BLaER1 treated with 17β-estradiol and CSF1 and Interleukin-3, amounts not matched to agents 10 nM and 100 nM (cell line): ENCODE measurements at regions not wholly inside any gene's neighbourhood (a gene's known extent, or its start where the extent isn't known, plus 50 kb on each side); places are given as distances from the start of the nearest gene placed in this dataset.
"Not testable (repeated sequence)": the region's sequence is repeated elsewhere in the genome, so short reads cannot be mapped to it uniquely, and the experiment has no call there.

Experiments
- H3K27ac ChIP-seq, 11 experiments: shearing (Covaris generic); formaldehyde crosslinking; 2 replicates each; pipeline ENCODE4 v1.8.1; 2022
- H3K27me3 ChIP-seq, 11 experiments: shearing (Covaris generic); formaldehyde crosslinking; 2 replicates each; pipeline ENCODE4 v1.8.1; 2022
- H3K36me3 ChIP-seq, 11 experiments: shearing (Covaris generic); formaldehyde crosslinking; 2 replicates each; pipeline ENCODE4 v1.8.1; 2022
- H3K4me1 ChIP-seq, 10 experiments: shearing (Covaris generic); formaldehyde crosslinking; 2 replicates each; pipeline ENCODE4 v1.8.1; 2022
- H3K4me2 ChIP-seq, 11 experiments: shearing (Covaris generic); formaldehyde crosslinking; 2 replicates each; pipeline ENCODE4 v1.8.1; 2022
- H3K4me3 ChIP-seq, 10 experiments: shearing (Covaris generic); formaldehyde crosslinking; 2 replicates each; pipeline ENCODE4 v1.8.1; 2022
- H3K9ac ChIP-seq, 11 experiments: shearing (Covaris generic); formaldehyde crosslinking; 2 replicates each; pipeline ENCODE4 v1.8.1; 2022
- H3K9me3 ChIP-seq, 11 experiments: shearing (Covaris generic); formaldehyde crosslinking; replicated peaks in 1 of 11; 2 replicates each; pipeline ENCODE4 v1.8.1; 2022
- H4K20me1 ChIP-seq, 11 experiments: shearing (Covaris generic); formaldehyde crosslinking; 2 replicates each; pipeline ENCODE4 v1.8.1; 2022
- Cebpa-rat ChIP-seq, 11 experiments: shearing (Covaris generic); IDR thresholded peaks; 2 replicates each; pipeline ENCODE4 v1.8.1; 2022

DNA sequence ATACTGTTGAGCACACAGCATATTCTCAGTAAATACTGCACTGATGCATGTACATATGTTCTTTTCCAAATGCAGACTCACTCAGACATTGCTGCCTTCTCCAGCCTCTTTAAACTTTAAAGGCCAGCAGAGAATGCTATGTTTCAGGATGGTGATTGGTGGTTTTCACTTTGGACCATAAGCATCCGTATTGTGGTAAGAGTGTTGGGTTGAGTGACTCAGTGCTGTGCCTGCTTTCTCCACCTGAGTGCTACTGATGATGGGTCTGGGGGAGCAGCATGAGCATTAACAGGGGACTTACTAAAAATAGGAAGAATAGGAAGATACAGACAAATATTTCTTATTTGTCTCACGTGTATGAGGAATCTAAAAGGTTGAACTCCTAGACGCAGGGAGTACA is 56.3 kb upstream of the ZNF92 start:
- no peak for TF ChIP-seq Cebpa-rat (IDR thresholded peaks at IDR 0.05)
- no peak overlapping the region for H3K4me2 ChIP-seq

DNA sequence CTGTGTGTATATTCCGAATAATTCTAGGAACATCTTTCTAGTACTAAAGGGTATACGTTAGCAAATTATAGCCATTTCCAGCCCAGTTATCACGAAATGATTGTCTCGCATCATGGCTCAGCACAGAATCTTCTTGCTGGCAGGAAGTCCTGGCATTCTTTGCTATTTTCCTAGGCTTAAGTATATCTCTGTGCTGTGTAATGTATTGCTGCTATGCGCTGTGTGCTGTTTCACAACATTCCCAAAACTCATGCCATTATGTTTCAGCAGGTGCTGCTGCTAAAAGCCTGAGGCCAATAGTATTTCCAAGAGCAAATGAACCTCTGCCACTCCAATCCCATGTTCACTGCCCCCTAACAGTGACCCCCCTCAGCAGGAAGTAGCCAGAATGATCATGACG is 62.9 kb upstream of the ZNF92 start:
- no peak overlapping the region for H3K4me2 ChIP-seq
- no peaks in the 10 kb centered on the region for H4K20me1 ChIP-seq
- H3K9me3 ChIP-seq: no peaks in the 10 kb centered on the region
- H3K36me3 ChIP-seq: peaks cover 0 to 6% (median 0%) of the 10 kb centered on the region in 11 experiments; a peak in 2 of 22 replicates
- no peak overlapping the region for H3K9ac ChIP-seq
- no peak for TF ChIP-seq Cebpa-rat (IDR thresholded peaks at IDR 0.05)
- no peak overlapping the region for H3K27ac ChIP-seq
- H3K4me1 ChIP-seq: no peaks in the 10 kb centered on the region
- H3K4me3 ChIP-seq: no peak overlapping the region
- no peaks in the 10 kb centered on the region for H3K27me3 ChIP-seq

More for the DNA sequence above, 56.3 kb upstream of the ZNF92 start:
- no peaks in the 10 kb centered on the region for H4K20me1 ChIP-seq
- H3K27ac ChIP-seq: no peak overlapping the region
- no peaks in the 10 kb centered on the region for H3K36me3 ChIP-seq
- no peak overlapping the region for H3K9ac ChIP-seq
- H3K27me3 ChIP-seq: no peaks in the 10 kb centered on the region
- no peaks in the 10 kb centered on the region for H3K4me1 ChIP-seq
- no peaks in the 10 kb centered on the region for H3K9me3 ChIP-seq
- H3K4me3 ChIP-seq: no peak overlapping the region

DNA sequence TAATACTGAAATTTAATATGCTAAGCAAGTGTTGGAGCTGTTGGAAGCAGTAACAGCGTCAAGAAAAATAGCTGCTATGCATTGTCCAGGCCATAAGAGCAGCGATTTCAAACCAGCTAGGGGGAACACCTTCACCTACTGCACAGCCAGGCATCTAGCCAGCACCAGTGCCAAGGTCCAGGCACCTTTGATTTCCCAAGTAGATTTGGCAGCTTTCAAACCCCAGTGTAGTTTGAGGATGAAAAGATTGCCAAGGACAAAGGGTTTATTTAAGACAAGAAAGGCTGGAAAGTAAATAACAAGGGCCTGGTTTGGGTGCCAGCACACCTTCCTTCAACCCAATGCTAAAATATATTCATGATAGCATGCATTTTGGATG is 65.4 kb upstream of the ZNF92 start:
- Histone ChIP-seq H3K27me3 (no peaks in the 10 kb centered on the region), H3K4me1 (peaks cover 13 to 14% (median 14%) of the 10 kb centered on the region in 10 experiments), H3K4me2 (no peak overlapping the region), H3K36me3 (peaks cover 0 to 6% (median 0%) of the 10 kb centered on the region in 11 experiments; a peak in 2 of 22 replicates), H3K9ac (no peak overlapping the region), H3K9me3 (no peaks in the 10 kb centered on the region), H3K4me3 (no peak overlapping the region), H4K20me1 (no peaks in the 10 kb centered on the region), H3K27ac (no peak overlapping the region)
- TF ChIP-seq Cebpa-rat (IDR thresholded peaks at IDR 0.05): no peak

DNA sequence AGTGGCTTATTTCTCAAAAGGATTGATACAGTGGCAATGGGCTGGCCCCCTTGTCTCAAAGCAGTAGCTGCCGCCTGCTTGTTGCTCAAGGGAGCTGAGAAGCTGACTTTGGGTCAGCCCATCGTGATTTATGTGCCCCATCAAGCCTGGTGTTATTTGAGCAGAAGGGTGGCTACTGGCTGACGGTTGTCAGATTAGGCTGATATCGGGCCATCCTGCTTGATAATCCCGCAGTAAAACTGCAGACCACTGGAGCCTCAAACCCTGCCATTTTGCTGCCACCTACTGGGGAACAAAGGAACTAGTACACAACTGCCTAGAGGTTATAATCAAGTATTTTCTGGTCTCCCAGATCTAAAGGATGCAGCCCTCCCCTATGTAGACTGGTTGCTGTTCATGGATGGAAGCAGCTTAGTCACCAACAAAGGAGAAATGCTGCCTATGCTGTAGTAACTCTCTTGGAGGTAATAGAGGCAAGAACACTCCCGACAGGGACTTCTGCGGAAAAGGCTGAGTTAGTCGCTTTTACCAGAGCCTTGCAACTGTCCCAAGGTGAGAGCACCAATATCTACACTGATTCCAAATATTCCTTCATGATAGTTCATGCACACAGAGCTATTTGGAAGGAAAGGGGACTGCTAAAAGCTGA is 65.9 kb upstream of the ZNF92 start:
- H3K4me2 ChIP-seq: peak overlapping the region in 1 of 11 experiments; percentile 50; a peak in 1 of 22 replicates
- no peaks in the 10 kb centered on the region for H3K27me3 ChIP-seq
- peaks cover 0 to 6% (median 0%) of the 10 kb centered on the region in 11 experiments; a peak in 2 of 22 replicates for H3K36me3 ChIP-seq
- H3K4me1 ChIP-seq: peaks cover 13 to 19% (median 14%) of the 10 kb centered on the region in 10 experiments
- no peak overlapping the region for H3K4me3 ChIP-seq
- H4K20me1 ChIP-seq: no peaks in the 10 kb centered on the region
- H3K27ac ChIP-seq: no peak overlapping the region
- no peaks in the 10 kb centered on the region for H3K9me3 ChIP-seq
- no peak for TF ChIP-seq Cebpa-rat (IDR thresholded peaks at IDR 0.05)
- H3K9ac ChIP-seq: no peak overlapping the region

DNA sequence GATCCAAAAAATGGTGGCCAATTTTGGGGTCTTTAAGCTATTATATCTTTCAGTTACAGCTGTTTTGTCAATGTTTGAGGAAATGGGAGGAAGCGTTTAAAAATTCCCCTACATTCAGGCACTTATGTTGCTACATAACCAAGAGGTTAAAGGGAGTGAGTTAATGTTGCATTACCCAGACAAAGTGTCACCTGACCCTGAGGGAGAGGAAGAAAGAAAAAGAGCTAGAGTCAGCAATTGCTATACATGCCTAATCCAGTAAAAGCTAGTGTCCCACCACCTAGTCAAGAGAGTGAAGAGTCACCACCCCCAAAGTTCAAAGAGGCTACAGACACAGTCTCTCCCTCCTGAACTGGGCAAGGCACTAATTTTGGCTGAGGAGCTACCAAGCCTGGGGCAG is 69.5 kb upstream of the ZNF92 start:
- peak overlapping the region in 1 of 11 experiments; percentile 27; a peak in 1 of 22 replicates for H3K27ac ChIP-seq
- no peaks in the 10 kb centered on the region for H4K20me1 ChIP-seq
- H3K4me3 ChIP-seq: no peak overlapping the region
- TF ChIP-seq Cebpa-rat (IDR thresholded peaks at IDR 0.05): no peak
- peaks cover 13 to 21% (median 14%) of the 10 kb centered on the region in 10 experiments for H3K4me1 ChIP-seq
- H3K36me3 ChIP-seq: no peaks in the 10 kb centered on the region
- no peak overlapping the region for H3K9ac ChIP-seq
- peak overlapping the region; percentile 48 to 78 (median 56) for H3K4me2 ChIP-seq
- no peaks in the 10 kb centered on the region; a peak in 1 of 22 replicates for H3K9me3 ChIP-seq
- no peaks in the 10 kb centered on the region for H3K27me3 ChIP-seq

DNA sequence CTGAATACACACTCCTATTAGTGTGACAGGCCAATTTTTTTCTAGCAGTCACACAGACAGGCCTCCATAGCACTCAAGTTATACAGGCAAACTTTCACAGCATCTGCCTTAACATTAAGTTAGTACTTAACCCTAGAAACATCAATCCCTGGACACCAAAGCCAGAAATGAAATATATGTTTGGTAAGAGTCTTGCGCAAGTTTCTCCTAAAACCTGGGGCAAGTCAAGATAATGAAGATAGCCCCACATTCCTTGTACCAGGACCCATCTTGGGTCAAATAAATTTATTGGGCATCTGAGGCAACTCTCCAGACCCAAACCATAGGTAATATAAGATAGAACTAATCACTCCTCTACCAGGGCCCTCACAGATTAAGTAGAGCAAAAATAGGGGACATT is 70.8 kb upstream of the ZNF92 start:
- TF ChIP-seq Cebpa-rat (IDR thresholded peaks at IDR 0.05): peak in 3 of 11 experiments; percentile 27 to 55 (median 29); a peak in 2 of 22 replicates
- Histone ChIP-seq H3K4me1 (peaks cover 13 to 21% (median 14%) of the 10 kb centered on the region in 10 experiments), H3K9ac (no peak overlapping the region), H3K36me3 (no peaks in the 10 kb centered on the region), H3K9me3 (peaks cover 0 to 3% (median 2%) of the 10 kb centered on the region in 11 experiments; a peak in 6 of 22 replicates), H3K27me3 (no peaks in the 10 kb centered on the region), H3K4me2 (peak overlapping the region in 4 of 11 experiments; percentile 54 to 63 (median 58); a peak in 3 of 22 replicates), H4K20me1 (no peaks in the 10 kb centered on the region), H3K4me3 (no peak overlapping the region), H3K27ac (no peak overlapping the region)

DNA sequence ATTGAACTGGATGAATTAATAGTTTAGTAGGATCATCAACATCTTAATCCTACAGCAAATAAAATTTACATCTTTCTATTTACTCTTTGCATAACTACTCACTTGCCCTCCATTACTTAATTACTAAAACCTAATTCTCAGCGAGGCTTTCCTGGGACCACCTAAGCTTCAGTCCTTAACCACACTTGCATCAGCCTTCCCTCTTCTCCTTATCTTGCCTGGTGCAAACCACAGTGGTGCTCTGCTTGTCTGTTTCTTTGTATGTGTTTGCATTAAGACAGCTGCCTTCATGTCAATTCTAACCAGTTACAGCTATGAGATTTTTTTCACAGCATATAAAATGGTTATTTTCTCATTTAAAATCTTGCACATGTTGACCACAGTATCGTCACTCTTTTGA is 72.6 kb upstream of the ZNF92 start:
- Histone ChIP-seq H3K4me2 (no peak overlapping the region), H3K9me3 (peaks cover 0 to 19% (median 7%) of the 10 kb centered on the region in 11 experiments; a peak in 9 of 22 replicates), H3K9ac (no peak overlapping the region), H3K27ac (no peak overlapping the region), H3K36me3 (no peaks in the 10 kb centered on the region), H4K20me1 (no peaks in the 10 kb centered on the region), H3K4me1 (peaks cover 13 to 21% (median 14%) of the 10 kb centered on the region in 10 experiments), H3K4me3 (no peak overlapping the region), H3K27me3 (no peaks in the 10 kb centered on the region)
- no peak for TF ChIP-seq Cebpa-rat (IDR thresholded peaks at IDR 0.05)

DNA sequence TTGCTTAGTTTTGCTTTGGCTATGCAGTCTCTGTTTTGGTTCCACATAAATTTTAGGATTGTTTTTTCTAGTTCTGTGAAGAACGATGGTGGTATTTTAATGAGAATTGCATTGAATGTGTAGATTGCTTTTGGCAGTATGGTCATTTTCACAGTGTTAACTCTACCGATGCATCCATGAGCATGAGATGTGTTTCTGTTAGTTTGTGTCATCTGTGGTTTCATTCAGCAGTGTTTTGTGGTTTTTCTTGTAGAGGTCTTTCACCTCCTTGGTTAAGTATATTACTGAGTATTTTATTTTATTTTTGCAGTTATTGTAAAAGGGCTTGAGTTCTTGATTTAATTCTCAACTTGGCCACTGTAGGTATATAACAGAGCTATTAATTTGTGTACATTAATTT is 78.2 kb upstream of the ZNF92 start:
- H3K4me2 ChIP-seq: no peak overlapping the region
- peaks cover 4 to 33% (median 19%) of the 10 kb centered on the region in 11 experiments; a peak in 14 of 22 replicates for H3K9me3 ChIP-seq
- no peaks in the 10 kb centered on the region for H3K4me1 ChIP-seq
- H4K20me1 ChIP-seq: no peaks in the 10 kb centered on the region
- no peak overlapping the region for H3K9ac ChIP-seq
- no peak overlapping the region for H3K4me3 ChIP-seq
- no peak overlapping the region for H3K27ac ChIP-seq
- TF ChIP-seq Cebpa-rat (IDR thresholded peaks at IDR 0.05): no peak
- no peaks in the 10 kb centered on the region for H3K27me3 ChIP-seq
- H3K36me3 ChIP-seq: no peaks in the 10 kb centered on the region

DNA sequence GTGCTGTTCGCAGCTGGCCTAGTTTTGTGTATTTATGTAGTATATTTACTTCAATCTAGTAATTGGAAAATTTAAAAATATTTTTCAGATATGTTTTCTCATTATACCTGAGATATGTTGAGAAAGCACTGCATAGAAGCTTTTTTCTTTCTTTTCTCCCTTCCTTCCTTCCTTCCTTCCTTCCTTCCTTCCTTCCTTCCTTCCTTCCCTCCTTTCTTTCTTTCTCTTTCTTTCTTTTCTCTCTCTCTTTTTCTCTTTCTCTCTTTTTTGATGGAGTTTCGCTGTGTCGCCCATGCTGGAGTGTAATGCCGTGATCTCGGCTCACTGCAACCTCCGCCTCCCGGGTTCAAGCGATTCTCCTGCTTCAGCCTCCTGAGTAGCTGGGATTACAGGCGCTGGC is 83.3 kb upstream of the ZNF92 start:
- H3K4me2 ChIP-seq, H3K27ac ChIP-seq, H4K20me1 ChIP-seq, H3K27me3 ChIP-seq, H3K9ac ChIP-seq, H3K36me3 ChIP-seq, H3K4me1 ChIP-seq, H3K4me3 ChIP-seq: not testable (repeated sequence)
- peaks cover 4 to 23% (median 15%) of the 10 kb centered on the region in 11 experiments; a peak in 13 of 22 replicates for H3K9me3 ChIP-seq

DNA sequence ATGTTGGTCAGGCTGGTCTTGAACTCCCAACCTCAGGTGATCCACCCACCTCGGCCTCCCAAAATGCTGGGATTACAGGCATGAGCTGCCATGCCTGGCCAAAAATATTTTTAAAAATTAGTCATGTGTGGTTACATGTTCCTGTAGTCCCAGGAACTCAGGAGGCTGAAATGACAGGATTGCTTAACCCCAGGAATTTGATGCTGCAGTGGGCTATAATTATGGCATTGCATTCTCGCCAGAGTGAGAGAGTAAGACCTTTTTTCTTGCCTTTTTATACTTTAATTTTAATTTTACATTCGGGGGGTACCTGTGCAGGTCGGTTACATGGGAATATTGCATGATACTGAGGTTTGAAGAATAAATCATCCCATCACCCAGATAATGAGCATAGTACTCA is 86.6 kb upstream of the ZNF92 start:
- Histone ChIP-seq H3K27me3 (no peaks in the 10 kb centered on the region), H3K9me3 (peaks cover 8 to 35% (median 23%) of the 10 kb centered on the region in 11 experiments; a peak in 21 of 22 replicates), H3K4me2 (no peak overlapping the region), H3K4me3 (no peak overlapping the region), H3K27ac (no peak overlapping the region), H3K36me3 (no peaks in the 10 kb centered on the region), H3K4me1 (no peaks in the 10 kb centered on the region), H3K9ac (no peak overlapping the region), H4K20me1 (no peaks in the 10 kb centered on the region)
- no peak for TF ChIP-seq Cebpa-rat (IDR thresholded peaks at IDR 0.05)
